Stimulated activated CD4-positive, alpha-beta T cell treated with anti-CD3 and anti-CD28 coated beads, Interleukin-15, amount 100 ng/mL, for 24 hours (primary cell): ENCODE measurements at regions not wholly inside any gene's neighbourhood (a gene's known extent, or its start where the extent isn't known, plus 50 kb on each side); places are given as distances from the start of the nearest gene placed in this dataset.
"Not testable (repeated sequence)": the region's sequence is repeated elsewhere in the genome, so short reads cannot be mapped to it uniquely, and the experiment has no call there.

Experiments used
- DNase-seq: peaks from one replicate; pipeline ENCODE4 v3.0.0-alpha.2; 2020

DNA sequence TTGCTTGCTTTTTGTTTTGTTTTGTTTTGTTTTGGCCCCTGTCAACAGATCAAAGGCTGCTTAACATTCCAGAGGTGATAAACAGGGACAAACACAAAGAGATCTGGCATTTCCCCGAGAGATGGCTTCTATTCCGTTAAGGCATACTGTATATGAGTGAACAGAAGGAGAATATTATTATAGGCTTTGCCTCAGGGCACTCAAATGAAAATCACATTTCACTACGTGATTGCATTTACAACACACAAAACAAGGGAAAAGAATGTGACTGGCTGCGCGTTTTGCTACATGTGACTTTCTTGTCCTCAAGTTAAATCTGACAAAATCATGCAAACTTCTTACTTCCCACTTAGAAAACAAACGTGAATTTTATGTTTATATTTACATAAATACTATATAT, 1037.9 kb upstream of the DDX18 start:
- DNase-seq, result no peak

DNA sequence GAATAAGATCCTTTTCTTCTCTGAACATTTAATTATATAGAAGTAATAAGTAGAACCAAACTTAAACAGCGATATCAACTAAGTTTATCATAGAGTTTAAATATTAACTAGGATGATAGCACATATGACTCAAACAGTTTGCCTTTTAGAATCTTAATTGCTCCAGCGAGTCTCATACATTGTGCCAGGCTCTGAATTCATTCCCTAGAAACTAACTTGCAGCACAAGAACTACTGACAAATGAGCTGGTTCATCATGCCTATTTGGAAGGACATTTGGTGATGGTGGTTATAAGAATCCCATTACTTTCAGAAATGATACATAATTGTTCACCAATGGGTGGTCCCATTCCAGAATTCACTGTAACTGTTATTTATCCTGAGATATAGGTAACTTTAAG, 1026.6 kb upstream of the DDX18 start:
- DNase-seq, result no peak

DNA sequence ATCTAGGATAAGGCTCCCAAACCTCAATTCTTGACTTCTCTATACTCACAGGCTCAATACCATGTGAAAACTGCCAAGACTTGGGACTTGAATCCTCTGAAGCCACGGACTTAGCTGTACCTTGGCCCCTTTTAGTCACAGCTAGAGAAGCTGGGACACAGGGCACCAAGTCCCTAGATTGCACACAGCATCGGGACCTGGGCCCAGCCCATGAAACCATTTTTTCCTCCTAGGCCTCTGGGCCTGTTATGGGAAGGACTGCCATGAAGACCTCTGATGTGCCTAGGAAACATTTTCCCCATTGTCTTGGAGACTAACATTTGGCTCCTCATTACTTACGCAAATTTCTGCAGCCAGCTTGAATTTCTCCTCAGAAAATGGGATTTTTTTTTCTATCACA, 1011.8 kb upstream of the DDX18 start:
- DNase-seq, result no peak

- no peak for DNase-seq
These were observed 1009.6 kb upstream of the DDX18 start for GRCh38 chr2:116804901-116805300.

GRCh38 chr2:116806505-116806904, 1008.0 kb upstream of the DDX18 start:
- not testable (repeated sequence) for DNase-seq

- no peak for DNase-seq
These were observed 1005.4 kb upstream of the DDX18 start for GRCh38 chr2:116809109-116809508.

GRCh38 chr2:116810071-116810470, 1004.4 kb upstream of the DDX18 start:
- DNase-seq, result no peak

GRCh38 chr2:116810645-116811044, 1003.8 kb upstream of the DDX18 start:
- DNase-seq, result no peak

DNA sequence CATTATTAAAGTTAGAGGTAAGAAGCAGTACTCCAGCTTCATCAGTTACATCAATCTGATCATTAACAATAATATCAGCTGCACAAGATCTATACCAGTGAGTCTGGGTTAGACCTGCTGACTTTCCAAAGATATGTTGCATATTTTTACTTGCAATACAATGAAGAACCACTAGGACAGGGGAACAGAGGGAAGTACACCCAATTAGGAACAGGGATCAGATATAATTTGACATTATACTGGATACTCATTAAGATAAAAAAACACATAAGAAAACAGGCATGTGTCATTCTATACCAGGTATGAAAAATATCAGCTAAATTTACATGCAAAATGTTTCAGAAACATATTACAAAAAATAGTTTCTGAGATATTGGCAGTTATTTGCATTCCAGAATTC, 995.1 kb upstream of the DDX18 start:
- no peak for DNase-seq

- no peak for DNase-seq
These were observed 993.5 kb upstream of the DDX18 start for GRCh38 chr2:116820986-116821385.

DNA sequence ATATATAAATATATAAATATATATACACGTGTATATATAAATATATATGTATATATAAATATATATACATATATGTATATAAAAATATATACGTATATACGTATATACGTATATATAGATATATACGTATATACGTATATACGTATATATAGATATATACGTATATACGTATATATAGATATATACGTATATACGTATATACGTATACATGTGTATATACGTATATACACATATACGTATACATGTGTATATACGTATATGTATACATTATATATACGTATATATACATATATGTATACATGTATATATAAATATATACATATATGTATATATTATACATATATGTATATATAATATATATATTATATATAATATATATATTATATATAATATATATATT, 984.9 kb upstream of the DDX18 start:
- not testable (repeated sequence) for DNase-seq

DNA sequence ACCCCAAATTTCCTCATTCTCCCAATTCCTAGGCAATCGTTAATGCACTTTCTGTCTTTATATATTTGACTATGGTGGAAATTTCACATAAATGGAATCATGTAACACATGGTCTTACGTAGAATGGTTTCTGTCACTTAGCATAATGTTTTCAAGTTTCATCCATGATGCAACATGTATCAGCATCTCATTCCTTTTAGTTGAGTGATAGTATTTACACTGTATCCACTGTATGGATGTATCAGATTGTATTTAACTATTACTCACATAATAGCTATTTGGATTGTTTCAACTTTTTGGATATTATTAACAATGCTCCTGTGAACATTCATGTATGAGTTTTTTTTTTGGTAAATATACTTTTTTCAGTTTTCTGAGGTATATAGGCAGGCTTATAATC, 982.3 kb upstream of the DDX18 start:
- DNase-seq, result no peak

DNA sequence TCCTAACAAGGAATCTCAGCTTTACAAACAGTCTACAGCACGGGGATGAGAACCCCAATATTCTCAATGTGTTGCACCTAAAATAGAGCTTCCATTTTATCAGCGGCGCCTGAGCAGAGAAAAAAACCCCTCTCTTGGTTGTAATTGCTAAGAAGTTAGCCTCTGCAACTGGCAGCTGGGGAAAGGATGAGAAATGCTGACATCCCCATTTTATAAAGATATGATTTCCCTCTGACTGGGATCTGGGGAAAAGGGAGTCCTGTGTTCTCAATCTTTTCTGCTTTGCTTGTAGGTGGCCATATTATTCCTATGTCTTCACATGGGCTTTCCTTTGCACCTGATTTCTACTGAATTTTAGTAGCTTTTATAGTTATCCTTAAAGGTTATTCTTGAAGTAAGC, 981.4 kb upstream of the DDX18 start:
- no peak for DNase-seq

DNA sequence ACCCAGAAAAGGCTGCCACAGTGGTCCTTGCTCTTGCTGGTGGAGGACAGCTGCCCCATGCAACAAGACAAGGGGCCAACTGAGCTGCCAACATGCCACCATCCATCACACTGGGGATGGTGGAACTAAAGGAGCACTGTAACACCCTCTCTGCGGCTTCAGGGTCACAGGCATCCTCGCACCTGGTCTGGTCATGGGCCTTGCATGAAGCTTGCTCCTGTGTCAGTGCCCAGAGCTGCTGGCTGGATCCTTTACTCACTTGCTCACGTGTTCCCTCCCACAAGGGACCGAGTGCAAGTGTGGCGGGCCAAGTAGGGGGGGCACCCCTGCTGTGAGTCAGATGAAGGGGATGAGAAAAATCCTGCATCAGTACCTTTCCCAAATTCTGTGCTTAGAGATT, 972.3 kb upstream of the DDX18 start:
- DNase-seq, result no peak

DNA sequence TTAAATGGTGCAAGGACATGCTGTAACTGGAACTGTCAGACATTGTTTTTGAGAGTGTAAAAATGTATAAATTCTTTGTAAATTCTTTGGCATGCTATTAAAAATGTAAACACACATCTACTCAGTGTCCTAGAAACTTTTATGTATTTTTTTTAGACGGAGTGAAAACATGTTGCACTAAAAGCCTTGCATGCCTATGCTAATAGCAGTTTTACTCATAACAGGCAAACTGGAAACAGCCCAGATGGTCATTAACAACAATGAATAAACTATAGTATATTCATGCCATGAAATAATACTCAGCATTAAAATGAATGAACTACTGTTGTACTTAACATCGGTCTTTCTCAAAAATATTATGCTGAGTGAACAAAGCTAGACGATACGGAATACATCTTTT, 954.8 kb upstream of the DDX18 start:
- no peak for DNase-seq

GRCh38 chr2:116874021-116874420, 940.5 kb upstream of the DDX18 start:
- no peak for DNase-seq

DNA sequence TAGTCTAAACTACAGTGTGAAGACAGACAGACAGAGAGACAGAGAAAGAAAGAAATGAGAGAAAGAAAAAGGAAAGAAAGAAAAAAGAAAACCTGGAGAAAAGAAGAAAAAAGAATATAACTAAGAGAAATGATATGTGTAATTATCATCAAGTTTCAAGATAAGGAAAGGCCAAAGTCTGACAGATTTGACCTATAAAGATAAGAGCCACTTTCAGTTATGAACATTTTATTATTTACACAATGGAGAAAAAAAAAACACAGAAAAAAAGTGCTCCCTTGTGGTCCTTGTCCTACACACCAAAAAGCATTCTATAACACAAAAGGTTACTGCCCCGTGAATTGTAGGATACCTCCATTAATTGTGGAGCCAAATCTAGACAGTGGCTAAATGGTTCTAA, 937.2 kb upstream of the DDX18 start:
- no peak for DNase-seq

- DNase-seq, result no peak
These were observed 936.5 kb upstream of the DDX18 start for GRCh38 chr2:116877944-116878343.

DNA sequence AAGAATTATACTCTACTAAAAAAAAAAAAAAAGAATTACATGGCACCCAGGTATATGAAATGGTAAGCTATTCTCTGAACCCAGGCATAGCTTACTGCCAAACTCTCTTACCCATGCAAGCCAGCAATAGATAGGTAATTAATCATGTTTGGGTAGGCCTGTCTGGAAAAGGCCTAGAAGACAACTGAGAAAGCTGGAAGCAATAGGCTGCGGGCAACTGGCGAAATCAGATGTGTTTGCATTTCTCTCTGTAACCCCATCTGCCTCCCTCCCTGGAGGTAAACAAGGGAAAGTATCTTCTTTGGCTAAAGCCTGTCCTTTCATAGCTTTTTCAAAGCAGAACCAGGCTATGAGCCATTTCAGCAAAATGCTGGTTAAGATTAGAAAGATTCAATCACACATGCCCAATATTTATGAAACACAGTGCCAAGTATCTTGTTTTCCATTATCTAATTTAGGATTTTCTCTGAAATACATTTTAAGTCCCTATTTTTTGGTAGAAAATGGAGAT, 934.8 kb upstream of the DDX18 start:
- no peak for DNase-seq

DNA sequence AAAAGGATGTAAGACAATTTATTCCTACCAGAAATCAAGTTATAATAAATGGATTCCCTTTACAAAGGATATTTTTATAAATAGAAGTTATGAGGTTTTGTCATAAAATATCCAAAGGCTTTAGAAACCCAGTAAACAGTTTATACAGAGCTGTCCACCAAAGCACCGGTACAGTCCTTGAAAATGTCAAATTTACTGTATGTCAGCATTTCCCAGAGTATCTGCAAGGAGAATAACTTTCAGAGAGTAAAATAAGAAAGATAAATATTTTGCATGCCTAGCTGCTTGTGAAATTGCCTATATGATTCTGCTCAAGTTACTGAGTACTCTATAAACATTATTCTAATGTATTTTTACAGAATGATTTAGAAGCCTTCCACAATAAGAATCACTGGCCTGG, 923.3 kb upstream of the DDX18 start:
- no peak for DNase-seq

DNA sequence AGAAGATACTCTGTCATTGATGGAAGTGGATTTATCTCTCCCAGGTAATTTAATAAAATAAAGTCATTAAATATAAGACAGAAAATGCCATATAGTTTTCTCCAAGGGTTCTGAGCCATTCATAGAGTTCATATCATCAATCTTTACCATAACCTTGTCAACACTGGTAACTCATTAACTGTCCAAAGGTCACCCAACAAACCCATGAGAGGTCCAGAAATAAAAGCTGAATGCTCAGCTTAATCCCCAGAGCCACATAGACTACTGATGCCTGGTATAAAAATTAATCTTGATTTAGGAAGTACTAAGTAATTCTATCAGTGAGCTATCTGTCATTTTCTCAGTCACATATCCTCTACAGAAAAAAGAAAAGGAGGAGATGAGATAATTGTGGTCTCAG, 903.0 kb upstream of the DDX18 start:
- DNase-seq, result no peak

- DNase-seq, result no peak
These were observed 898.8 kb upstream of the DDX18 start for GRCh38 chr2:116915673-116916072.

DNA sequence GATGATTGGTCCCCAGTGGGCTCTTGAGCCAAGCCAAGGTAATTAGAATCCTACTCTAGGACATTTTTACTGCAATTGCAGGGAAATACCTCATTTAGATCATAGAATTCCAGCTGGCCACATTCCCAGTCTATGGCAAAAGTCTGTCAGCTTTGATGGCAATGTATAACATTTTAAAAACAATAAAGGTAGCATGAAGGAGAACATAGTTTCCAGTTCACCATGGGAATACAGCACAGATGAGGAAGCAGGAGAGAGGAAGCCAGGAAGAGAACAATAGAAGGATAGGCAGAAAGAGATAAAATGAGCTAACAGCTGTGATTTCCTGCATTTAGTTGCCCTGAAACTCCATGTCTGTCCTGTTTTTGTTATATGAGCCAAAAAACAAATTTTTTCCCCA, 897.3 kb upstream of the DDX18 start:
- no peak for DNase-seq

DNA sequence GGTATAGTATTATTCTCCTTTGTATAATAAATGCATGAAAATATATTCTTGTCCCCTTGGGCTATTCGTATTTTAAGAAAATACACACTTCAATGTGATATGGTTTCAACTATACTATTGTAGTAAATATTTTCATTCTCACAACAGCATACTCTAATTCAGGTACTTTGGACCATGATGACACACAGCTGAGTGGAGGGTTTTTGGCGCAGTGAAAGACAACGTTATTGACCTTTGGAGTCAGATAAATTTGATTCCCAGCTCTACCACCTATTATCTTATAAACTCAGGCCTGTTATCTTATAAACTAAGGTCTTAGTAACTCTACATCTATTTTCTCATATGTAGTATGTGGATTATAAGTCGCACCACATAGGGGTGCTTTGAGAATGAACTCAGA, 895.9 kb upstream of the DDX18 start:
- no peak for DNase-seq

DNA sequence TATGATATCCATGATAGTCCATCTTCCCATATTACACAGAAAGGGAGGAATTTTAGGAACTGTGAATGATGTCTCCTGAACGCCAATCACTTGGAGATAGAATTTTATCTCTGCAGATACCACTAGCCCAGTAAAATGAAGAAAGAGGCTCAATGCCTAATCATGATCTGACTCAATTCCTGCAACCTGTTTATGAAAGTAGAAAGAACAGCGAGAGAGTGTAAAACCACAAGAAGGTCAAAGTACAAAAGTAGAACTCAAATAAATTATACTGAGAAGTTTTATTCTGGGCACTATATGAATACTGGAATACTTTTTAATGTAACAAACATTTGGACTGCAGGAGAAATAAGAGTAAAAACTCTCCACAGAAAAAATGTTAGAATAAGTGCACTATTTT, 892.1 kb upstream of the DDX18 start:
- DNase-seq, result no peak

GRCh38 chr2:116924509-116924908, 890.0 kb upstream of the DDX18 start:
- no peak for DNase-seq
